ENCODE measurements at regions not wholly inside any gene's neighbourhood (a gene's known extent, or its start where the extent isn't known, plus 50 kb on each side); places are given as distances from the start of the nearest gene placed in this dataset.

- Histone ChIP-seq H3K4me3 (replicated peaks; ENCODE audit: low read depth, low read length) (no peak overlapping the region), H3K27me3 (replicated peaks; ENCODE audit: control insufficient read depth, insufficient read depth, low read length) (no peaks in the 10 kb centered on the region; the same call in 1 of the 2 replicates), H3K36me3 (ENCODE audit: control insufficient read depth, insufficient read depth, low read length) (no peaks in the 10 kb centered on the region)
- TF ChIP-seq CTCF (IDR thresholded peaks at IDR 0.05; ENCODE audit: insufficient read depth, low read length, poor library complexity, severe bottlenecking), result no peak
- DNase-seq (ENCODE audit: extremely low read depth, insufficient read length), result no peak
Observed at GRCh38 chr22:45083659-45084305, 74.0 kb upstream of the PHF21B start.

GRCh38 chr22:45084400-45084920 lies 74.7 kb upstream of the PHF21B start:
- no peaks in the 10 kb centered on the region; the same call in 1 of the 2 replicates for H3K27me3 ChIP-seq (replicated peaks; ENCODE audit: control insufficient read depth, insufficient read depth, low read length)
- H3K36me3 ChIP-seq (ENCODE audit: control insufficient read depth, insufficient read depth, low read length), result no peaks in the 10 kb centered on the region
- no peak for DNase-seq (ENCODE audit: extremely low read depth, insufficient read length)
- no peak overlapping the region for H3K4me3 ChIP-seq (replicated peaks; ENCODE audit: low read depth, low read length)
- no peak for TF ChIP-seq CTCF (IDR thresholded peaks at IDR 0.05; ENCODE audit: insufficient read depth, low read length, poor library complexity, severe bottlenecking)

GRCh38 chr22:45087802-45088201 lies 75.9 kb upstream of the NUP50 start:
- Histone ChIP-seq H3K4me3 (replicated peaks; ENCODE audit: low read depth, low read length) (no peak overlapping the region), H3K36me3 (ENCODE audit: control insufficient read depth, insufficient read depth, low read length) (no peaks in the 10 kb centered on the region), H3K27me3 (replicated peaks; ENCODE audit: control insufficient read depth, insufficient read depth, low read length) (no peaks in the 10 kb centered on the region; the same call in 1 of the 2 replicates)
- TF ChIP-seq CTCF (IDR thresholded peaks at IDR 0.05; ENCODE audit: insufficient read depth, low read length, poor library complexity, severe bottlenecking), result no peak
- no peak for DNase-seq (ENCODE audit: extremely low read depth, insufficient read length)

GRCh38 chr22:45088576-45088975 lies 75.1 kb upstream of the NUP50 start:
- DNase-seq (ENCODE audit: extremely low read depth, insufficient read length), result no peak
- Histone ChIP-seq H3K27me3 (replicated peaks; ENCODE audit: control insufficient read depth, insufficient read depth, low read length) (no peaks in the 10 kb centered on the region; the same call in 1 of the 2 replicates), H3K36me3 (ENCODE audit: control insufficient read depth, insufficient read depth, low read length) (no peaks in the 10 kb centered on the region), H3K4me3 (replicated peaks; ENCODE audit: low read depth, low read length) (no peak overlapping the region)
- TF ChIP-seq CTCF (IDR thresholded peaks at IDR 0.05; ENCODE audit: insufficient read depth, low read length, poor library complexity, severe bottlenecking), result no peak

- Histone ChIP-seq H3K27me3 (replicated peaks; ENCODE audit: control insufficient read depth, insufficient read depth, low read length) (no peaks in the 10 kb centered on the region), H3K4me3 (replicated peaks; ENCODE audit: low read depth, low read length) (no peak overlapping the region), H3K36me3 (ENCODE audit: control insufficient read depth, insufficient read depth, low read length) (no peaks in the 10 kb centered on the region)
- DNase-seq (ENCODE audit: extremely low read depth, insufficient read length), result no peak
- no peak for TF ChIP-seq CTCF (IDR thresholded peaks at IDR 0.05; ENCODE audit: insufficient read depth, low read length, poor library complexity, severe bottlenecking)
Observed at GRCh38 chr22:45090497-45090910, 73.2 kb upstream of the NUP50 start.
